ENCODE measurements at regions not wholly inside any gene's neighbourhood (a gene's known extent, or its start where the extent isn't known, plus 50 kb on each side); places are given as distances from the start of the nearest gene placed in this dataset.
"Not testable (repeated sequence)": the region's sequence is repeated elsewhere in the genome, so short reads cannot be mapped to it uniquely, and the experiment has no call there.

- DNase-seq (ENCODE audit: low spot score), result not testable (repeated sequence)
These were observed 3051.6 kb downstream of the RPIA start for GRCh38 chr2:91742973-91743490.

- not testable (repeated sequence) for DNase-seq (ENCODE audit: low spot score)
These were observed 3052.4 kb downstream of the RPIA start for GRCh38 chr2:91743910-91744309.

GRCh38 chr2:91744700-91745141 lies 3053.2 kb downstream of the RPIA start:
- DNase-seq (ENCODE audit: low spot score), result not testable (repeated sequence)

GRCh38 chr2:91748902-91749301 lies 3057.4 kb downstream of the RPIA start:
- DNase-seq (ENCODE audit: low spot score), result no peak

- DNase-seq (ENCODE audit: low spot score), result not testable (repeated sequence)
These were observed 3058.2 kb downstream of the RPIA start for GRCh38 chr2:91749665-91750064.

- DNase-seq (ENCODE audit: low spot score), result not testable (repeated sequence)
These were observed 3068.0 kb downstream of the RPIA start for GRCh38 chr2:91759361-91759941.

GRCh38 chr2:91760672-91761071 lies 3069.2 kb downstream of the RPIA start:
- not testable (repeated sequence) for DNase-seq (ENCODE audit: low spot score)

- DNase-seq (ENCODE audit: low spot score), result not testable (repeated sequence)
These were observed 3070.8 kb downstream of the RPIA start for GRCh38 chr2:91762312-91762711.

GRCh38 chr2:91763710-91764109 lies 3072.2 kb downstream of the RPIA start:
- DNase-seq (ENCODE audit: low spot score), result not testable (repeated sequence)

- not testable (repeated sequence) for DNase-seq (ENCODE audit: low spot score)
These were observed 3073.1 kb downstream of the RPIA start for GRCh38 chr2:91764581-91765002.

GRCh38 chr2:91765018-91765754 lies 3073.7 kb downstream of the RPIA start:
- not testable (repeated sequence) for DNase-seq (ENCODE audit: low spot score)

- peak; percentile 61 for DNase-seq (ENCODE audit: low spot score)
These were observed 3075.0 kb downstream of the RPIA start for GRCh38 chr2:91766349-91767048.

- not testable (repeated sequence) for DNase-seq (ENCODE audit: low spot score)
These were observed 3076.8 kb downstream of the RPIA start for GRCh38 chr2:91768301-91768700.

- DNase-seq (ENCODE audit: low spot score), result not testable (repeated sequence)
These were observed 3077.5 kb downstream of the RPIA start for GRCh38 chr2:91768997-91769396.

- DNase-seq (ENCODE audit: low spot score), result not testable (repeated sequence)
These were observed 3078.6 kb downstream of the RPIA start for GRCh38 chr2:91770046-91770575.

- DNase-seq (ENCODE audit: low spot score), result not testable (repeated sequence)
These were observed 3080.1 kb downstream of the RPIA start for GRCh38 chr2:91771604-91772003.

GRCh38 chr2:91772240-91772937 lies 3080.9 kb downstream of the RPIA start:
- not testable (repeated sequence) for DNase-seq (ENCODE audit: low spot score)

GRCh38 chr2:91773810-91774209 lies 3082.3 kb downstream of the RPIA start:
- DNase-seq (ENCODE audit: low spot score), result not testable (repeated sequence)

- not testable (repeated sequence) for DNase-seq (ENCODE audit: low spot score)
These were observed 3083.7 kb downstream of the RPIA start for GRCh38 chr2:91775193-91775592.

GRCh38 chr2:91780324-91780723 lies 3088.9 kb downstream of the RPIA start:
- not testable (repeated sequence) for DNase-seq (ENCODE audit: low spot score)

- DNase-seq (ENCODE audit: low spot score), result not testable (repeated sequence)
These were observed 3061.8 kb upstream of the TEKT4 start for GRCh38 chr2:91809391-91809790.
